ENCODE measurements at regions not wholly inside any gene's neighbourhood (a gene's known extent, or its start where the extent isn't known, plus 50 kb on each side); places are given as distances from the start of the nearest gene placed in this dataset.

GRCh38 chr10:113219446-113219845 is 269.4 kb downstream of the TCF7L2 start:
- DNase-seq = no peak

GRCh38 chr10:113221756-113222168 is 271.7 kb downstream of the TCF7L2 start:
- peak; percentile 3 for DNase-seq

GRCh38 chr10:113222207-113222606 is 272.2 kb downstream of the TCF7L2 start:
- DNase-seq = no peak

GRCh38 chr10:113225364-113225763 is 275.3 kb downstream of the TCF7L2 start:
- no peak for DNase-seq

GRCh38 chr10:113225903-113226302 is 275.9 kb downstream of the TCF7L2 start:
- no peak for DNase-seq

- no peak for DNase-seq
Observed at GRCh38 chr10:113226399-113226798, 276.4 kb downstream of the TCF7L2 start.

- no peak for DNase-seq
Observed at GRCh38 chr10:113226831-113227445, 276.9 kb downstream of the TCF7L2 start.

GRCh38 chr10:113228530-113228929 is 278.5 kb downstream of the TCF7L2 start:
- no peak for DNase-seq

GRCh38 chr10:113230011-113230610 is 280.1 kb downstream of the TCF7L2 start:
- no peak for DNase-seq

GRCh38 chr10:113232928-113233511 is 283.0 kb downstream of the TCF7L2 start:
- DNase-seq = no peak

- no peak for DNase-seq
Observed at GRCh38 chr10:113234481-113234880, 284.4 kb downstream of the TCF7L2 start.

- DNase-seq = no peak
Observed at GRCh38 chr10:113235508-113235907, 285.5 kb downstream of the TCF7L2 start.

GRCh38 chr10:113236998-113237397 is 287.0 kb downstream of the TCF7L2 start:
- no peak for DNase-seq

- DNase-seq = no peak
Observed at GRCh38 chr10:113239566-113240350, 289.7 kb downstream of the TCF7L2 start.

GRCh38 chr10:113240736-113241135 is 290.7 kb downstream of the TCF7L2 start:
- DNase-seq = no peak

GRCh38 chr10:113241599-113242360 is 291.7 kb downstream of the TCF7L2 start:
- no peak for DNase-seq

GRCh38 chr10:113243311-113243710 is 293.3 kb downstream of the TCF7L2 start:
- DNase-seq = no peak

GRCh38 chr10:113244750-113245149 is 294.7 kb downstream of the TCF7L2 start:
- DNase-seq = no peak

- DNase-seq = no peak
Observed at GRCh38 chr10:113245286-113245685, 295.2 kb downstream of the TCF7L2 start.

- DNase-seq = no peak
Observed at GRCh38 chr10:113247050-113247449, 297.0 kb downstream of the TCF7L2 start.

- DNase-seq = no peak
Observed at GRCh38 chr10:113252650-113253618, 299.9 kb upstream of the HABP2 start.
